Activated naive CD4-positive, alpha-beta T cell treated with anti-CD3 and anti-CD28 coated beads for 36 hours (primary cell): ENCODE measurements at regions not wholly inside any gene's neighbourhood (a gene's known extent, or its start where the extent isn't known, plus 50 kb on each side); places are given as distances from the start of the nearest gene placed in this dataset.

Source experiments
- CTCF ChIA-PET: fragments of 350-600 bp; sonication (Branson Sonifier 250); formaldehyde crosslinking; loops from one replicate; lab custom pipeline; 2021; ENCODE audit warnings: antibody characterized with exemption; lab: Charles Lee
- DNase-seq: peaks from one replicate; pipeline ENCODE4 v3.0.0-alpha.2; 2020
- H3K27ac Mint-ChIP-seq: one replicate; pipeline ENCODE4 v1.8.0; 2021; ENCODE audit warnings: mild to moderate bottlenecking, mixed read lengths
- H3K27me3 Mint-ChIP-seq: one replicate; pipeline ENCODE4 v1.8.0; 2021; ENCODE audit warnings: low read depth, mixed read lengths
- H3K36me3 Mint-ChIP-seq: one replicate; pipeline ENCODE4 v1.8.0; 2021; ENCODE audit warnings: low read depth, mixed read lengths
- H3K4me1 Mint-ChIP-seq: one replicate; pipeline ENCODE4 v1.8.0; 2021; ENCODE audit warnings: low read depth, mixed read lengths
- H3K4me3 Mint-ChIP-seq: one replicate; pipeline ENCODE4 v1.8.0; 2021; ENCODE audit warnings: mild to moderate bottlenecking, moderate library complexity, mixed read lengths
- H3K9me3 Mint-ChIP-seq: one replicate; pipeline ENCODE4 v1.8.0; 2021; ENCODE audit warnings: mixed read lengths
- intact Hi-C: fragments of 100-400 bp; cut with micrococcal nuclease; formaldehyde crosslinking; loops from one replicate; pipeline ENCODE4 v1.15.1; 2023

- no peaks in the 10 kb centered on the region for H3K36me3 Mint-ChIP-seq
- H3K27me3 Mint-ChIP-seq: peaks cover 7% of the 10 kb centered on the region
- intact Hi-C loops: no loop called here
- no peaks in the 10 kb centered on the region for H3K4me1 Mint-ChIP-seq
- no peaks in the 10 kb centered on the region for H3K9me3 Mint-ChIP-seq
- CTCF ChIA-PET: no interaction called here
- H3K27ac Mint-ChIP-seq: no peak overlapping the region
- no peak overlapping the region for H3K4me3 Mint-ChIP-seq
- no peak for DNase-seq
Measured at GRCh38 chr16:51002881-51003490, 148.1 kb downstream of the SALL1 start.

GRCh38 chr16:50999181-50999580 lies 151.9 kb downstream of the SALL1 start:
- no peak overlapping the region for H3K4me3 Mint-ChIP-seq
- H3K27ac Mint-ChIP-seq: no peak overlapping the region
- no peaks in the 10 kb centered on the region for H3K4me1 Mint-ChIP-seq
- DNase-seq: no peak
- intact Hi-C loops: no loop called here
- H3K27me3 Mint-ChIP-seq: peaks cover 2% of the 10 kb centered on the region
- CTCF ChIA-PET: no interaction called here
- no peaks in the 10 kb centered on the region for H3K9me3 Mint-ChIP-seq
- no peaks in the 10 kb centered on the region for H3K36me3 Mint-ChIP-seq

- no peak overlapping the region for H3K27ac Mint-ChIP-seq
- intact Hi-C loops: no loop called here
- H3K9me3 Mint-ChIP-seq: no peaks in the 10 kb centered on the region
- H3K36me3 Mint-ChIP-seq: no peaks in the 10 kb centered on the region
- CTCF ChIA-PET: no interaction called here
- H3K27me3 Mint-ChIP-seq: peaks cover 2% of the 10 kb centered on the region
- DNase-seq: no peak
- no peaks in the 10 kb centered on the region for H3K4me1 Mint-ChIP-seq
- H3K4me3 Mint-ChIP-seq: no peak overlapping the region
Measured at GRCh38 chr16:50998411-50998810, 152.7 kb downstream of the SALL1 start.

DNA sequence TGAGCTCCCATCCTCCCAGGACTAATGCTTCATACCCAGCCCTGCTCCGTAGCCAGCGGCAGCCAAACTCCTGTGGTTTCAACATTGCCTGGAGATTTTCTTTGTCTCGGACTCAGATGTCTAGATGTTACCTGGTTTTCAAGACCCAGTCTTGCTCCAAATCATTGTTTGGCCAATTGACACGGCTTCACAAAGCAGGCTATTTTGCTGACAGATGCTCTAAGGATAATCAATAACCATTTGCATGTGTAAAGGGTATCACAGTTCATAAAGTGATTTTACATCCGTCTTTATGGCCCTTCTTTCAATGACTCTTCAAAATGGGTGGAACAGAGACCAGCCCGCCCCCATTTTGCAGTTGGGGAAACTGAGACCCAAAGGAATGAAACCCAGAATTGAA lies 153.4 kb downstream of the SALL1 start:
- H3K4me3 Mint-ChIP-seq: no peak overlapping the region
- H3K4me1 Mint-ChIP-seq: no peaks in the 10 kb centered on the region
- CTCF ChIA-PET: no interaction called here
- H3K36me3 Mint-ChIP-seq: no peaks in the 10 kb centered on the region
- intact Hi-C loops: no loop called here
- peaks cover 2% of the 10 kb centered on the region for H3K27me3 Mint-ChIP-seq
- no peak for DNase-seq
- H3K9me3 Mint-ChIP-seq: no peaks in the 10 kb centered on the region
- no peak overlapping the region for H3K27ac Mint-ChIP-seq

- no peaks in the 10 kb centered on the region for H3K9me3 Mint-ChIP-seq
- no peak overlapping the region for H3K27ac Mint-ChIP-seq
- CTCF ChIA-PET: no interaction called here
- H3K36me3 Mint-ChIP-seq: no peaks in the 10 kb centered on the region
- DNase-seq: no peak
- no peak overlapping the region for H3K4me3 Mint-ChIP-seq
- H3K4me1 Mint-ChIP-seq: no peaks in the 10 kb centered on the region
- peaks cover 2% of the 10 kb centered on the region for H3K27me3 Mint-ChIP-seq
- intact Hi-C loops: no loop called here
Measured at GRCh38 chr16:50996830-50997186, 154.3 kb downstream of the SALL1 start.

DNA sequence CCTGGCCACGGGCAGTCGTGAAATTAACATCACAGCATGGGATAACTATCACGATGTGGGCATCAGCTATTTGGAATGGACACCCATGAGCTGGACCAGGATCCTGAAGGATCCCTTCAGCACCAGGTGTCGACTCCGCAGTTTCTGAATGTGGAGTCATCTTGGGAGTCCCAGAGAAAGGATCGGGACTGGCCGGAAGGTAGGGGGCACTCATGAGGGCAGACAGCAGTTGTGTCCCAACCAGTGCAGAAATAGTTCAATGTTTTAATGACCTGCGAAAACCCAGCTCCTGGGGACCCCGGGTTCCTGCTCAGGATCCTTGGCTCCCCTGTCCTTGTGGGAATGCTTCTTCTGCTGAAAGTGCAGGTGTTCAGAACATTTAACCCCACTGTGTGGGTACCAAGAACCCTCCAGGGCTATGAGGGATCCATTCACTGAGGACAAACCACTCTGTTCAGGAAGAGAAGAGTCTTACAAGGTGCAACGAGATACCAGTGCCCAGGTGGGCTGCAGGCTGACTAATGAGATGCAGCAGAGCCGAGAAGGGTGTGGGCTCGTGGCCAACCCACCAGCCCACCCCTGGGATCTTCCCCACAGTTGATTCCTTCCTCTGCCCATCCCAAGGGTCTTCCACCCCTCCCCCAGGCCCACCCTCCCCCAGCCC lies 154.8 kb downstream of the SALL1 start:
- Mint-ChIP-seq H3K9me3 (no peaks in the 10 kb centered on the region), H3K27ac (no peak overlapping the region), H3K27me3 (peaks cover 2% of the 10 kb centered on the region), H3K36me3 (no peaks in the 10 kb centered on the region), H3K4me3 (no peak overlapping the region), H3K4me1 (no peaks in the 10 kb centered on the region)
- intact Hi-C loops: no loop called here
- CTCF ChIA-PET: no interaction called here
- DNase-seq: no peak

- no peaks in the 10 kb centered on the region for H3K36me3 Mint-ChIP-seq
- CTCF ChIA-PET: no interaction called here
- DNase-seq: no peak
- H3K4me3 Mint-ChIP-seq: no peak overlapping the region
- H3K4me1 Mint-ChIP-seq: no peaks in the 10 kb centered on the region
- intact Hi-C loops: no loop called here
- H3K9me3 Mint-ChIP-seq: no peaks in the 10 kb centered on the region
- no peak overlapping the region for H3K27ac Mint-ChIP-seq
- peaks cover 2% of the 10 kb centered on the region for H3K27me3 Mint-ChIP-seq
Measured at GRCh38 chr16:50994995-50995394, 156.1 kb downstream of the SALL1 start.

GRCh38 chr16:50992350-50993032 lies 158.6 kb downstream of the SALL1 start:
- DNase-seq: no peak

DNA sequence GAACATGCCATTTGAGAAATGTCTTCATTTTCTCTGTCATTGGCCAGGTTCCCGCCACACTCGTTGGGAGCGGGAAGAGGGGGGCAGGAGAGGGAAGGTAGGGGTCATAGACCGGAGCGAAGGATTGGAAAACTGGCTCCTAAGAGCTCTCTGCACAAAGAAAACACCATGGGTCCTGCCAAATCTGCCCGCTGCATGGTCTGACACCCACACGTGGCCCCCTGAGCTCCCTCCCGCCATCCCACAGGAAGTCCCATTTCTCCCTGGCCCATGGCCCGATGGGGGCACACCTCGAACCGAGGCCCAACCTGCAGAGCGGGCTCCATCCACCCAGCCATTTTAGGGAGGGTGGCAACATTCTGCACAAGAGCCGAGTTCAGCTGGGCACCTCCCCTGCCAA lies 159.6 kb downstream of the SALL1 start:
- Mint-ChIP-seq H3K4me3 (no peak overlapping the region), H3K9me3 (peaks cover 2% of the 10 kb centered on the region), H3K4me1 (no peaks in the 10 kb centered on the region), H3K36me3 (no peaks in the 10 kb centered on the region), H3K27ac (no peak overlapping the region), H3K27me3 (no peaks in the 10 kb centered on the region)
- DNase-seq: no peak
- CTCF ChIA-PET: no interaction called here
- intact Hi-C loops: no loop called here

More at GRCh38 chr16:50992350-50993032, 158.6 kb downstream of the SALL1 start:
- Mint-ChIP-seq H3K27me3 (no peaks in the 10 kb centered on the region), H3K27ac (no peak overlapping the region), H3K4me3 (no peak overlapping the region), H3K36me3 (no peaks in the 10 kb centered on the region), H3K9me3 (no peaks in the 10 kb centered on the region), H3K4me1 (no peaks in the 10 kb centered on the region)
- CTCF ChIA-PET: no interaction called here
- intact Hi-C loops: no loop called here

- Mint-ChIP-seq H3K4me1 (no peaks in the 10 kb centered on the region), H3K9me3 (peaks cover 4% of the 10 kb centered on the region)
Measured at GRCh38 chr16:50991006-50991405, 160.1 kb downstream of the SALL1 start.

DNA sequence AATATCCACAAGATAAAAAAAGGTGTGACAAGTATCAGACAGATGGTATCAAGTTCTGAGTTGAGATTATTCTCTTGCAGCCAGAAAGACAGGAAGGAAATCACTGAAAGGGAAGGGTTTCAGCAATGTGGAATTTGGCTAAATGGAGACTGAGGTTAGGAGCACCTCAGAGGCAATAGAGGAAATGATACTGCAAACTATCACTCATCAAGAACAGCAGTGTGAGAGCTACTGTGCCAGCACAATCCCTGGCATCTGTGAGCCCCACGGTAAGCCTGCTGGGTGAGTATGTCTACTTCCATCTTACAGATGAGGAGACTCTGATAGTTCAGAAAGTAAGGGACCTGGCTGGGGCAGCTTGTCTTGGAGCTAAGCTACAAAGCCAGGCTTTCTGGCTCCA lies 162.0 kb downstream of the SALL1 start:
- H3K36me3 Mint-ChIP-seq: no peaks in the 10 kb centered on the region
- H3K4me1 Mint-ChIP-seq: no peaks in the 10 kb centered on the region
- DNase-seq: no peak
- no peak overlapping the region for H3K27ac Mint-ChIP-seq
- H3K27me3 Mint-ChIP-seq: no peaks in the 10 kb centered on the region
- H3K4me3 Mint-ChIP-seq: no peak overlapping the region
- peaks cover 4% of the 10 kb centered on the region for H3K9me3 Mint-ChIP-seq
- CTCF ChIA-PET: no interaction called here
- intact Hi-C loops: no loop called here

More at GRCh38 chr16:50991006-50991405, 160.1 kb downstream of the SALL1 start:
- H3K27me3 Mint-ChIP-seq: no peaks in the 10 kb centered on the region
- intact Hi-C loops: no loop called here
- CTCF ChIA-PET: no interaction called here
- H3K4me3 Mint-ChIP-seq: no peak overlapping the region
- H3K27ac Mint-ChIP-seq: no peak overlapping the region
- no peaks in the 10 kb centered on the region for H3K36me3 Mint-ChIP-seq
- no peak for DNase-seq

DNA sequence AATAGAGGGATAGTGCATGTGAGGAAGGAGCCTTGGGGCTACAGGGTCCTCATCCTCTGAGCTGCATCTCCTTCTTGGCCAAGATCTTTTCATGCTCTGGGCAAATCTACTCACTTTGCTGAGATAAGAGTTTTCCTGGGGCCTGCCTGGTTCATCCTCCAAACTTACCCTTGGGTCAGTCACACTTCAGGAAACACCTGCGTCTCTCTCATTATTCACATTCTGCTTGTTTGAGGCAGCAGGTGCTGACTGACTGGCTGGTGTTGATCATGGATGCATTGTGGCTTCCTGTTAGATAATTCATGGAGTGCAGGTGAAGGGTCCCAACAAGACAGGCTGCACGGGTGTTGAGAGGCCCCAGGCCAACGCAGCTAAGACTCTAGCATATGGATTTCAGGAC lies 162.6 kb downstream of the SALL1 start:
- DNase-seq: no peak
- intact Hi-C loops: no loop called here
- CTCF ChIA-PET: no interaction called here
- Mint-ChIP-seq H3K36me3 (no peaks in the 10 kb centered on the region), H3K9me3 (peaks cover 4% of the 10 kb centered on the region), H3K27ac (no peak overlapping the region), H3K4me1 (no peaks in the 10 kb centered on the region), H3K4me3 (no peak overlapping the region), H3K27me3 (no peaks in the 10 kb centered on the region)

DNA sequence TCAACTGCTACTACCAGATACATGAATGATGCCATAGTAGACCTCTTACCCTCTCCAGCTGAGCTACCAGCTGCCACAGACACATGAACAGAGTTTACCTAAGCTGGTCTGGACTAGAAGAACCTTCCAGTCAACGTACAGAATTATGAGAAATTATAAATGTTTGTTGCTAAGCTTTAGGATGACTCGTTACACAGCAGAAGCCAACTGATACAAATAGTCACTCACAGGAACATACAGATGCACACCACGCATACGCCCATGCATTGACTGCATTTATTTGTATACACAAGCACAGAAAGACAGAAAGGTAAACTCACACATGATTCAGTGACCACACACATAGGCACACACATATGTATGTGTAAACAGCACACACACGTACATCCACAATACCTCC lies 164.6 kb downstream of the SALL1 start:
- intact Hi-C loops: no loop called here
- no peak for DNase-seq
- Mint-ChIP-seq H3K36me3 (no peaks in the 10 kb centered on the region), H3K27ac (no peak overlapping the region), H3K4me1 (no peaks in the 10 kb centered on the region), H3K27me3 (no peaks in the 10 kb centered on the region), H3K9me3 (peaks cover 4% of the 10 kb centered on the region), H3K4me3 (no peak overlapping the region)
- CTCF ChIA-PET: no interaction called here
